ENCODE measurements at regions not wholly inside any gene's neighbourhood (a gene's known extent, or its start where the extent isn't known, plus 50 kb on each side); places are given as distances from the start of the nearest gene placed in this dataset.

DNA sequence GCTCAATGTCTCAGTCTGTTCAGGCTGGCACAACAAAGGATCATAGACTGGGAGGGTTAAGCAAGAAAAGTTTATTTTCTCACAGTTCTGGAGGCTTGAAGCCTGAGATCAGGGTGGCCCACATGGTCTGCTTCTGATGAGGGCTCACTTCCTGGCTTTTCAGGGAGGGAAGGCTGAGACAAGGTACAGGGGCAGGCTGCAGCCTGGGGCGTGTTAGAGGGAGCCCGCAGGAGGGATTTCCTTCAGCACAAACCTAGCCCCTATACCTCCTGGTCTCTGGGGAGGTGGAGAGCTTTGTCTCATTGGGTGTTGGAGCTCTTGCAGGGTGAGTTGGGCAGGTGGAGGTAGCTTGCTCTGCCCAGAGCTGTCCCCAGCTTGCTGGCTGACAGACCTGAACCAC is 81.1 kb upstream of the GPR6 start:
- Histone ChIP-seq H3K36me3 (ENCODE audit: low read depth) (no peaks in the 10 kb centered on the region), H3K4me3 (ENCODE audit: severe bottlenecking) (no peak overlapping the region), H3K4me1 (ENCODE audit: insufficient read depth, poor library complexity, severe bottlenecking) (peaks cover 10% of the 10 kb centered on the region), H3K27ac (ENCODE audit: poor library complexity, severe bottlenecking) (no peak overlapping the region), H3K27me3 (ENCODE audit: insufficient read depth, poor library complexity, severe bottlenecking) (no peaks in the 10 kb centered on the region), H3K9me3 (ENCODE audit: severe bottlenecking) (no peaks in the 10 kb centered on the region)
- TF ChIP-seq, protein P1, sequence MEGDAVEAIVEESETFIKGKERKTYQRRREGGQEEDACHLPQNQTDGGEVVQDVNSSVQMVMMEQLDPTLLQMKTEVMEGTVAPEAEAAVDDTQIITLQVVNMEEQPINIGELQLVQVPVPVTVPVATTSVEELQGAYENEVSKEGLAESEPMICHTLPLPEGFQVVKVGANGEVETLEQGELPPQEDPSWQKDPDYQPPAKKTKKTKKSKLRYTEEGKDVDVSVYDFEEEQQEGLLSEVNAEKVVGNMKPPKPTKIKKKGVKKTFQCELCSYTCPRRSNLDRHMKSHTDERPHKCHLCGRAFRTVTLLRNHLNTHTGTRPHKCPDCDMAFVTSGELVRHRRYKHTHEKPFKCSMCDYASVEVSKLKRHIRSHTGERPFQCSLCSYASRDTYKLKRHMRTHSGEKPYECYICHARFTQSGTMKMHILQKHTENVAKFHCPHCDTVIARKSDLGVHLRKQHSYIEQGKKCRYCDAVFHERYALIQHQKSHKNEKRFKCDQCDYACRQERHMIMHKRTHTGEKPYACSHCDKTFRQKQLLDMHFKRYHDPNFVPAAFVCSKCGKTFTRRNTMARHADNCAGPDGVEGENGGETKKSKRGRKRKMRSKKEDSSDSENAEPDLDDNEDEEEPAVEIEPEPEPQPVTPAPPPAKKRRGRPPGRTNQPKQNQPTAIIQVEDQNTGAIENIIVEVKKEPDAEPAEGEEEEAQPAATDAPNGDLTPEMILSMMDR (IDR thresholded peaks at IDR 0.05; ENCODE audit: poor library complexity, severe bottlenecking) = no peak
- DNase-seq (ENCODE audit: low spot score) = no peak
- ATAC-seq (ENCODE audit: low read depth) = no peak

DNA sequence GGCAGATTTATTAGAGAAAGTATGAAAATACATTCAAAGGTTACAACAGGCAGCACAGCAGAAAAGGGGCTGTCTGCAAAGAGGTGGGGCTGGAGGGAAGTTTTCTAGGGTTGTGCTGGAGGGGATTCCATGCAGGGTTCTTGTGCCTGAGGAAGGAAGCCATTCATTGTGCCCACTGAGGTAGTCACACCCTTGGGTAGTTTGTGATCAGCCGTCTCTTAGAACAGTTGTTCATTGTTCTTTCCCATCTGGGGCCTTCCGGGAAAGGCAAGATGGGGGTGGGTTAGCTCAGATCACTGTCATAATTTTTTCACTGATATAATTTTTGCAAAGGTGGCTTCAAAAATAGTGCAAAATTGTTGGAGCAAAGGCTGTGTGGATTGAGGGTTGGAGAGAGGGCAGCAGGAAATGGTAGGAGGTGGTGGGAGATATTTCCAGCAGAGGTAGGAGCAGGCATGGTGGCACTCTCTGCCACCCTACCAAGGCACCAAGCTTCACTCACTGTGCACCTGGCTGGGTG is 80.5 kb upstream of the GPR6 start:
- no peak for DNase-seq (ENCODE audit: low spot score)
- ATAC-seq (ENCODE audit: low read depth) = no peak
- Histone ChIP-seq H3K4me1 (ENCODE audit: insufficient read depth, poor library complexity, severe bottlenecking) (peaks cover 7% of the 10 kb centered on the region), H3K36me3 (ENCODE audit: low read depth) (no peaks in the 10 kb centered on the region), H3K9me3 (ENCODE audit: severe bottlenecking) (no peaks in the 10 kb centered on the region), H3K27me3 (ENCODE audit: insufficient read depth, poor library complexity, severe bottlenecking) (no peaks in the 10 kb centered on the region), H3K4me3 (ENCODE audit: severe bottlenecking) (no peak overlapping the region), H3K27ac (ENCODE audit: poor library complexity, severe bottlenecking) (no peak overlapping the region)
- TF ChIP-seq, protein P1 (IDR thresholded peaks at IDR 0.05; ENCODE audit: poor library complexity, severe bottlenecking) = no peak

DNA sequence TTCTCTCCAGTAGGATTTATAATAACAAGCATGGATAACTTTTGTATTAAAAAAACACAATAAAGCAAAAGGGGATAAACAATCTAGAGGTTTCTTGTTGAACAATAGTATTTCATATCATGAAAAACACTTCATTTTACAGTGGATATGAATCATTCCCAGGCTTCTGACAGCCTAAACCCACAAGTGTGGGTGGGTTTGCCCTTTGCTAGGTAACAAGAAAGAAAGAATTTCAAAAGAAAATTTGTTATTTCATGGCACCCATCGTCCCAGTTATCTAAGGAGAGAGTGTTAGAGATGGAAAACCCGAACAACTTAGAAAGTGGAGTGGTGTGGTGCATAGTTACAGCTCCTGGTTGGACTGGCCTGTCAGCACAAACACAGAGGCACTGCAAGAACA is 76.1 kb upstream of the GPR6 start:
- H3K4me3 ChIP-seq (ENCODE audit: severe bottlenecking) = no peak overlapping the region
- H3K27me3 ChIP-seq (ENCODE audit: insufficient read depth, poor library complexity, severe bottlenecking) = no peaks in the 10 kb centered on the region
- TF ChIP-seq, protein P1 (IDR thresholded peaks at IDR 0.05; ENCODE audit: poor library complexity, severe bottlenecking) = no peak
- no peaks in the 10 kb centered on the region for H3K9me3 ChIP-seq (ENCODE audit: severe bottlenecking)
- H3K4me1 ChIP-seq (ENCODE audit: insufficient read depth, poor library complexity, severe bottlenecking) = no peaks in the 10 kb centered on the region
- H3K36me3 ChIP-seq (ENCODE audit: low read depth) = no peaks in the 10 kb centered on the region
- ATAC-seq (ENCODE audit: low read depth) = no peak
- no peak overlapping the region for H3K27ac ChIP-seq (ENCODE audit: poor library complexity, severe bottlenecking)
- DNase-seq (ENCODE audit: low spot score) = no peak

DNA sequence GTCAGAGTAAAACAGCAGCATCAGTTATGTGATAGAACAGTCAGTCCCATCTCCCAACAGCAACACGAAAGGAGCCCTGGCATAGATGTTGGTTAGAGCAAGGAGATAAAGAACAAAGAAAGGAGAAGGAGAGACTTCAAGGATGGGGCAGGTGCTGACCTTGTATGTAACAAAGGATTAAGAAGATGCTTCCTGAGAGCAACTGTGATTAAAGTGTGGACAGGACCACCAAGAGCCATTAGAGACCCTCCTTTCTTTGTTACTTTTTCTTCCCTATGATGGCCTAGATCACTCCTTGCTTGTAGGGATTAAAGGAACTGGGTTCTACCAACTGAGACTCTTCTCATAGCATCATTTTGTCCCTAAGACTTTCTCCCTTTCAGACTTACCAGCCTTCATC is 75.2 kb upstream of the GPR6 start:
- Histone ChIP-seq H3K27ac (ENCODE audit: poor library complexity, severe bottlenecking) (no peak overlapping the region), H3K9me3 (ENCODE audit: severe bottlenecking) (no peaks in the 10 kb centered on the region), H3K4me1 (ENCODE audit: insufficient read depth, poor library complexity, severe bottlenecking) (no peaks in the 10 kb centered on the region), H3K27me3 (ENCODE audit: insufficient read depth, poor library complexity, severe bottlenecking) (no peaks in the 10 kb centered on the region), H3K36me3 (ENCODE audit: low read depth) (no peaks in the 10 kb centered on the region), H3K4me3 (ENCODE audit: severe bottlenecking) (no peak overlapping the region)
- DNase-seq (ENCODE audit: low spot score) (no peak), ATAC-seq (ENCODE audit: low read depth) (no peak)
- TF ChIP-seq, protein P1 (IDR thresholded peaks at IDR 0.05; ENCODE audit: poor library complexity, severe bottlenecking) = no peak

DNA sequence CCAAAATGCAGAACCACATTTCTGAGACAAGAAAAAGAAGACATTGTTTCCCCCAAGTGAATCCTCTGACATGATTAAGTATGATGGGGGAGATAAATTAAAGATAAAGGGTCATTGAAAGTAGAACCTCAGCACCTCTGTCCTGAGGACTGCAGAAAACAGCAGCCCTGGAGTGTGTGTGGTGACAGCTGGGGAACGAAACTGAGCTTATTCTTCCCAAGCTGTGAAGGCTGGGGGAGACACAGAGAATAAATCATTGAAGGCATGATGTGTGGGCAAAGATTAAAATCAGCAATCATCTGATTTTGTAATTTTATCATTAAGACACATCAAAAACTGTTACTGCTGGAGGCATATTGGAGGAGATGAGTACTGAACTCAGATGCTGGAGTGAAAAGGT is 67.5 kb upstream of the GPR6 start:
- ATAC-seq (ENCODE audit: low read depth) (no peak), DNase-seq (ENCODE audit: low spot score) (no peak)
- TF ChIP-seq, protein P1 (IDR thresholded peaks at IDR 0.05; ENCODE audit: poor library complexity, severe bottlenecking) = no peak
- H3K27me3 ChIP-seq (ENCODE audit: insufficient read depth, poor library complexity, severe bottlenecking) = no peaks in the 10 kb centered on the region
- H3K36me3 ChIP-seq (ENCODE audit: low read depth) = no peaks in the 10 kb centered on the region
- no peaks in the 10 kb centered on the region for H3K9me3 ChIP-seq (ENCODE audit: severe bottlenecking)
- no peaks in the 10 kb centered on the region for H3K4me1 ChIP-seq (ENCODE audit: insufficient read depth, poor library complexity, severe bottlenecking)
- H3K4me3 ChIP-seq (ENCODE audit: severe bottlenecking) = no peak overlapping the region
- H3K27ac ChIP-seq (ENCODE audit: poor library complexity, severe bottlenecking) = no peak overlapping the region
